OCI-LY3 (cell line): ENCODE measurements at regions not wholly inside any gene's neighbourhood (a gene's known extent, or its start where the extent isn't known, plus 50 kb on each side); places are given as distances from the start of the nearest gene placed in this dataset.

ENCODE experiments used
- H2AFZ ChIP-seq: fragments of 200-600, 300-600 bp; shearing (Covaris generic); 2 replicates; pipeline ENCODE4 v1.6.0; 2014; ENCODE audit warnings: antibody characterized with exemption, low read depth, low read length
- H3K27ac ChIP-seq: fragments of 200-600, 300-600 bp; sonication (generic); 2 replicates; pipeline ENCODE4 v1.5.1; 2014; ENCODE audit warnings: mild to moderate bottlenecking, low read length, moderate library complexity, mixed read lengths
- H3K27me3 ChIP-seq: fragments of 200-600, 300-600 bp; sonication (generic); 2 replicates; pipeline ENCODE4 v1.6.1; 2014; ENCODE audit warnings: low read depth, low read length, mixed read lengths
- H3K36me3 ChIP-seq: fragments of 200-600, 300-600 bp; sonication (generic); replicated peaks from 2 replicates; pipeline ENCODE3; 2014; ENCODE audit warnings: low read depth, low read length, mixed read lengths
- H3K4me1 ChIP-seq: fragments of 300-600, 200-600 bp; sonication (generic); 2 replicates; pipeline ENCODE4 v1.6.1; 2014; ENCODE audit warnings: low read length, mixed read lengths
- H3K4me2 ChIP-seq: fragments of 200-600, 300-600 bp; sonication (generic); 2 replicates; pipeline ENCODE4 v1.6.1; 2014; ENCODE audit warnings: low read length, mixed read lengths
- H3K4me3 ChIP-seq: fragments of 300-600, 200-600 bp; sonication (generic); 2 replicates; pipeline ENCODE4 v1.5.1; 2014; ENCODE audit warnings: antibody characterized with exemption, mild to moderate bottlenecking, low read length, moderate library complexity
- H3K79me2 ChIP-seq: fragments of 300-600, 200-600 bp; shearing (Covaris generic); 2 replicates; pipeline ENCODE4 v1.6.1; 2014; ENCODE audit warnings: mild to moderate bottlenecking, low read length, mixed read lengths
- H3K9ac ChIP-seq: fragments of 300-600, 200-600 bp; shearing (Covaris generic); 2 replicates; pipeline ENCODE4 v1.6.0; 2014; ENCODE audit warnings: mild to moderate bottlenecking, low read length, moderate library complexity
- H3K9me3 ChIP-seq: fragments of 200-600, 300-600 bp; shearing (Covaris generic); 2 replicates; pipeline ENCODE4 v1.6.1; 2014; ENCODE audit warnings: low read length, mixed read lengths; ENCODE audit not compliant: insufficient read depth
- H4K20me1 ChIP-seq: fragments of 200-600, 300-600 bp; sonication (generic); 2 replicates; pipeline ENCODE4 v1.6.1; 2016; ENCODE audit warnings: low read length, mixed read lengths; ENCODE audit not compliant: insufficient read depth
- EZH2phosphoT487 ChIP-seq: fragments of 200-600 bp; shearing (Covaris generic); IDR thresholded peaks from 2 replicates; pipeline ENCODE4 v1.6.1; 2018; ENCODE audit warnings: antibody characterized with exemption, mixed run types, low read depth
- TF ChIP-seq, protein P1 (sequence below): fragments of 200-600, 300-600 bp; sonication (generic); IDR thresholded peaks from 2 replicates; pipeline ENCODE4 v1.5.1; 2014; ENCODE audit warnings: antibody characterized with exemption, low read length, low read depth

DNA sequence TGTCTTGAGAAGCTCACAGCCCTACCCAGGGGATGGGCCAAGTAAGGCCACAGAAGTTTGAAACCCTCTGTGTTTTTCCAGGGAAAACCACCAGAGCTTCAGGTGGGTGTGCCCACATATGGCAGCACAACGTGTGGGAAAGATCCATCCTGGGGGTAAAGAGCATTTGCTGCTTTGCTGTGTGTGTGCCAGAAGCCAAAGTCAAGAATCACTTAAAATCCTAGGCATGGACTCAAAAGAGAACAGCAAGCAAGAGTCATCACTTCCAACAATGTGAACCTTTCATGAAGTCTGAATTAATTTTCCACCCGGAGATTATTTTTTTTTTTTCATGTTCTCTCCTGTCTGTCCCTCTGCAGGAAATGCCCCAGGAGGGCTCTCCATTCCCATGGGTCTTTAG is 308.2 kb upstream of the SGK1 start:
- no peak overlapping the region for H3K27ac ChIP-seq
- H3K4me3 ChIP-seq = no peak overlapping the region
- no peak for TF ChIP-seq EZH2phosphoT487
- TF ChIP-seq, protein P1, sequence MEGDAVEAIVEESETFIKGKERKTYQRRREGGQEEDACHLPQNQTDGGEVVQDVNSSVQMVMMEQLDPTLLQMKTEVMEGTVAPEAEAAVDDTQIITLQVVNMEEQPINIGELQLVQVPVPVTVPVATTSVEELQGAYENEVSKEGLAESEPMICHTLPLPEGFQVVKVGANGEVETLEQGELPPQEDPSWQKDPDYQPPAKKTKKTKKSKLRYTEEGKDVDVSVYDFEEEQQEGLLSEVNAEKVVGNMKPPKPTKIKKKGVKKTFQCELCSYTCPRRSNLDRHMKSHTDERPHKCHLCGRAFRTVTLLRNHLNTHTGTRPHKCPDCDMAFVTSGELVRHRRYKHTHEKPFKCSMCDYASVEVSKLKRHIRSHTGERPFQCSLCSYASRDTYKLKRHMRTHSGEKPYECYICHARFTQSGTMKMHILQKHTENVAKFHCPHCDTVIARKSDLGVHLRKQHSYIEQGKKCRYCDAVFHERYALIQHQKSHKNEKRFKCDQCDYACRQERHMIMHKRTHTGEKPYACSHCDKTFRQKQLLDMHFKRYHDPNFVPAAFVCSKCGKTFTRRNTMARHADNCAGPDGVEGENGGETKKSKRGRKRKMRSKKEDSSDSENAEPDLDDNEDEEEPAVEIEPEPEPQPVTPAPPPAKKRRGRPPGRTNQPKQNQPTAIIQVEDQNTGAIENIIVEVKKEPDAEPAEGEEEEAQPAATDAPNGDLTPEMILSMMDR = no peak
- H3K27me3 ChIP-seq = no peaks in the 10 kb centered on the region
- no peaks in the 10 kb centered on the region for H4K20me1 ChIP-seq
- H3K4me2 ChIP-seq = no peak overlapping the region
- no peaks in the 10 kb centered on the region for H3K36me3 ChIP-seq
- H2AFZ ChIP-seq = no peak overlapping the region
- no peaks in the 10 kb centered on the region for H3K9me3 ChIP-seq
- H3K9ac ChIP-seq = no peak overlapping the region
- peaks cover 19% of the 10 kb centered on the region for H3K4me1 ChIP-seq
- no peaks in the 10 kb centered on the region for H3K79me2 ChIP-seq

DNA sequence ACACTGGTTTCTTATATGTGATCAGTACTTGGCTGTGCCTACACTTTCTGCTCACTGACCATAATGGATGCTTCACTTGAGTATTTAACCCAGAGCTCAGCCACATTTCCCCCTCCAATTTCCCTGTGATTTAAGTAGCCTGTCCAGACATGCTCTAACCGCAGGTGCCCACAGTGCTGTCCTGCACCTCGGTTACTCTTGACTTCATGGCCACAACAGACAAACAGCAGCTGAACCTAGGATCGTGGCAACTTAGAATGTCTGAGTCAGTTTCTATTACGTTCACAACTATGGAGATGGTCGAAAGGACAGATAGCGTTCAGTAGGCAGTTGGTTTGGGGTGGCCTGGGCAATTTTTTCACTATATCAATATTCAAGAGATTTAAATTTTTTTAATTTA is 306.9 kb upstream of the SGK1 start:
- H3K79me2 ChIP-seq = no peaks in the 10 kb centered on the region
- H3K27me3 ChIP-seq = no peaks in the 10 kb centered on the region
- H3K36me3 ChIP-seq = no peaks in the 10 kb centered on the region
- no peak overlapping the region for H3K4me3 ChIP-seq
- no peak overlapping the region for H3K27ac ChIP-seq
- H3K9ac ChIP-seq = no peak overlapping the region
- H3K4me1 ChIP-seq = peaks cover 8% of the 10 kb centered on the region
- H2AFZ ChIP-seq = no peak overlapping the region
- H3K9me3 ChIP-seq = no peaks in the 10 kb centered on the region
- TF ChIP-seq EZH2phosphoT487 = no peak
- TF ChIP-seq, protein P1 = no peak
- no peaks in the 10 kb centered on the region for H4K20me1 ChIP-seq
- H3K4me2 ChIP-seq = no peak overlapping the region

DNA sequence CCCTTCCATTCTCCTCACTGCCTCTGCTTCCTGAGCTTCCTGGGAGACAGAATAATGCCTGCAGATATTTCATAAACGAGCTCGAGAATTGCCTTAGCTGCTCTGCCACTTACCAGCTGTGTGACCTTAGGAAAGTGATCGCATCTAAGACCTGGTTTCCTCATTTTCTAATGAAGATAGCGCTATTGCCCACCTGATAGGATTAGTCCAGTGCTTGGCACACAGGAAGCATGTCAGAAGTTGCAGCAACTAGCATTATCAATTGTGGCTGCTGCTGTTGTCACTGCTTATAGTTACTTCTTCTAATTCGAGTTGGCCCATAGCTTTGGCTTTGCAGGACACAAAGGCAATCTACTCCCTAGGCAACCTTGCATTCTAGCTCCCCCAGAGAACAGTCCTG is 305.5 kb upstream of the SGK1 start:
- H4K20me1 ChIP-seq = no peaks in the 10 kb centered on the region
- no peaks in the 10 kb centered on the region for H3K9me3 ChIP-seq
- TF ChIP-seq, protein P1 = no peak
- TF ChIP-seq EZH2phosphoT487 = no peak
- peaks cover 18% of the 10 kb centered on the region for H3K4me1 ChIP-seq
- no peaks in the 10 kb centered on the region for H3K27me3 ChIP-seq
- H3K4me3 ChIP-seq = no peak overlapping the region
- H3K9ac ChIP-seq = no peak overlapping the region
- no peaks in the 10 kb centered on the region for H3K36me3 ChIP-seq
- H3K27ac ChIP-seq = no peak overlapping the region
- H3K4me2 ChIP-seq = no peak overlapping the region
- H3K79me2 ChIP-seq = no peaks in the 10 kb centered on the region
- no peak overlapping the region for H2AFZ ChIP-seq

DNA sequence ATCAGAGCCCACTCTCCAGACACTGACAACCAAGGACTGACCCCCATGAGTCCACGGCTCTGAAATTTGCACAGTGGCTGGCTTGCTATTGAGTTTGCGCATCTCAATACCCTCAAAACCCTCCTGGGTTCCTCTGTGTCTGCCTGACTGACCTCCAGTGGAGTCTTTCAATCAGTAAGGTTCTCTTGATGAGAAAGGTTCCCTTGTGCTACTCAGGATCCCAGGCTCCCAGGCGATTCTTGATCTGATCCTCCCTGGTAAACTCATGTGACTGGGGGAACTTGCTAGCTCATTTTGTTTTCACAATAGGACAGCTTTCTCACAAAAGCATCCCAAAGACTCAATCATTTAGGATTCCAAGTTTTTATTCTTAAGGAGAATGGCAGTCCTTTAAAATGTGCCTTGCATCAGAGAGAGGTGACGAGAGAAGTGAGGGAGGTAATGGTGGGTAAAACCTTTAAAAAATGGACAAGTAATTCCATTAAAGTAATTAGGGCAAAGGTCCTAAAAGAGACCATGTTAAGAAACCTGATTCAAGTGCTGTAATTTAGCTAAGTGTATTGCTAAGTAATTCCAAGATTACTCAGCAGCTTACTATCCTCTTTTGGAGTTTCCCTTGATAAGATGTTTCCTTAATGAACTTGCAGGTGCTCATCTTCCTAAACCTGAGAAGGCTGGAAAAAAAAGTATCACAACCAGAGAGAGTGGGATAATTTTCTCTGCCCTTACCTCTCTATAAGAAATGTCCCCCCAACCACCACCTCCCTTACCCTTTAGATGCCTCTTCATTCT is 304.7 kb upstream of the SGK1 start:
- Histone ChIP-seq H2AFZ (no peak overlapping the region), H3K9ac (no peak overlapping the region), H3K4me3 (no peak overlapping the region), H3K4me2 (no peak overlapping the region), H3K27me3 (no peaks in the 10 kb centered on the region), H3K27ac (no peak overlapping the region), H3K79me2 (no peaks in the 10 kb centered on the region), H4K20me1 (no peaks in the 10 kb centered on the region), H3K4me1 (peaks cover 18% of the 10 kb centered on the region), H3K9me3 (no peaks in the 10 kb centered on the region), H3K36me3 (no peaks in the 10 kb centered on the region)
- no peak for TF ChIP-seq EZH2phosphoT487
- TF ChIP-seq, protein P1 = no peak
